HG03095 (cell line): ENCODE measurements at regions not wholly inside any gene's neighbourhood (a gene's known extent, or its start where the extent isn't known, plus 50 kb on each side); places are given as distances from the start of the nearest gene placed in this dataset.

Experiments used
- ATAC-seq: cut with Tn5 transposase; IDR thresholded peaks from one replicate; pipeline ENCODE4 v1.9.1; 2021; ENCODE audit warnings: moderate library complexity; ENCODE audit not compliant: unreplicated experiment

GRCh38 chr22:48204296-48204695, 1441.8 kb downstream of the TBC1D22A start:
- no peak for ATAC-seq

- ATAC-seq: no peak
These were observed 1437.2 kb downstream of the TBC1D22A start for GRCh38 chr22:48199667-48200066.

GRCh38 chr22:48198489-48199459, 1436.3 kb downstream of the TBC1D22A start:
- no peak for ATAC-seq

GRCh38 chr22:48197189-48197690, 1434.8 kb downstream of the TBC1D22A start:
- ATAC-seq: no peak

- ATAC-seq: no peak
These were observed 1430.5 kb downstream of the TBC1D22A start for GRCh38 chr22:48192920-48193319.

GRCh38 chr22:48192071-48192470, 1429.6 kb downstream of the TBC1D22A start:
- ATAC-seq: no peak

GRCh38 chr22:48188231-48188721, 1425.8 kb downstream of the TBC1D22A start:
- no peak for ATAC-seq

- no peak for ATAC-seq
These were observed 1424.9 kb downstream of the TBC1D22A start for GRCh38 chr22:48187356-48187755.

- no peak for ATAC-seq
These were observed 1423.8 kb downstream of the TBC1D22A start for GRCh38 chr22:48186146-48186790.

GRCh38 chr22:48185071-48186055, 1422.9 kb downstream of the TBC1D22A start:
- ATAC-seq: no peak

- no peak for ATAC-seq
These were observed 1420.7 kb downstream of the TBC1D22A start for GRCh38 chr22:48182846-48183805.

GRCh38 chr22:48182031-48182430, 1419.6 kb downstream of the TBC1D22A start:
- no peak for ATAC-seq

GRCh38 chr22:48181263-48181955, 1419.0 kb downstream of the TBC1D22A start:
- no peak for ATAC-seq

GRCh38 chr22:48180631-48181030, 1418.2 kb downstream of the TBC1D22A start:
- no peak for ATAC-seq

- no peak for ATAC-seq
These were observed 1417.4 kb downstream of the TBC1D22A start for GRCh38 chr22:48179571-48180546.

- no peak for ATAC-seq
These were observed 1416.1 kb downstream of the TBC1D22A start for GRCh38 chr22:48178536-48178935.

GRCh38 chr22:48177631-48178030, 1415.2 kb downstream of the TBC1D22A start:
- ATAC-seq: no peak

GRCh38 chr22:48175721-48176120, 1413.3 kb downstream of the TBC1D22A start:
- no peak for ATAC-seq
